H1 (cell line): ENCODE measurements at regions not wholly inside any gene's neighbourhood (a gene's known extent, or its start where the extent isn't known, plus 50 kb on each side); places are given as distances from the start of the nearest gene placed in this dataset.

Experiments used
- CTCF ChIA-PET: fragments of 300-600 bp; sonication (Branson Sonifier 250); formaldehyde crosslinking; loops from one replicate; lab custom pipeline; 2021; ENCODE audit not compliant: partially characterized antibody; lab: Charles Lee
- POLR2A ChIA-PET: fragments of 300-600 bp; sonication (Branson Sonifier 250); formaldehyde crosslinking; loops from one replicate; lab custom pipeline; 2021; ENCODE audit warnings: inconsistent platforms; ENCODE audit not compliant: partially characterized antibody; lab: Charles Lee
- DNase-seq, 2 experiments: peaks; one replicate each; pipeline versions ENCODE4 v3.0.0 to v3.0.0-alpha.2; 2010 to 2022; ENCODE audit warnings: low spot score in 2 of 2, low read depth in 1 of 2, mixed read lengths in 1 of 2
- FAIRE-seq: peaks from 2 replicates; lab custom pipeline; 2011; peaks lifted over from hg19 to GRCh38; lab: Jason Lieb, UNC
- H2AFZ ChIP-seq: 2 replicates; pipeline ENCODE4 v1.8.1; 2012; ENCODE audit warnings: low read length, inconsistent platforms
- H2AK5ac ChIP-seq: 2 replicates; pipeline ENCODE4 v1.6.1; 2013; ENCODE audit warnings: low read depth, low read length
- H2BK120ac ChIP-seq: replicated peaks from 2 replicates; pipeline ENCODE3; 2013; ENCODE audit warnings: low read depth, low read length, inconsistent platforms
- H2BK12ac ChIP-seq: 2 replicates; pipeline ENCODE4 v1.6.1; 2013; ENCODE audit warnings: low read depth, low read length
- H2BK15ac ChIP-seq: 2 replicates; pipeline ENCODE4 v1.6.1; 2013; ENCODE audit warnings: low read length
- H2BK20ac ChIP-seq: 2 replicates; pipeline ENCODE4 v1.6.1; 2013; ENCODE audit warnings: low read length
- H2BK5ac ChIP-seq: 2 replicates; pipeline ENCODE4 v1.6.1; 2013; ENCODE audit warnings: low read depth, low read length
- H3K14ac ChIP-seq: 2 replicates; pipeline ENCODE4 v1.6.1; 2013; ENCODE audit warnings: inconsistent platforms; ENCODE audit not compliant: insufficient read length
- H3K18ac ChIP-seq: 2 replicates; pipeline ENCODE4 v1.6.1; 2013; ENCODE audit warnings: low read length; ENCODE audit errors: extremely low read depth
- H3K23ac ChIP-seq: 2 replicates; pipeline ENCODE4 v1.6.1; 2013; ENCODE audit warnings: inconsistent platforms; ENCODE audit not compliant: insufficient read length
- H3K23me2 ChIP-seq: 2 replicates; pipeline ENCODE4 v1.6.1; 2013; ENCODE audit warnings: low read depth, low read length
- H3K27ac ChIP-seq: 2 replicates; pipeline ENCODE4 v1.6.1; 2011; ENCODE audit warnings: low read depth, low read length, inconsistent platforms
- H3K27me3 ChIP-seq, 4 experiments: replicated peaks in 1 of 4; 1 replicate in 1 of 4; 2 replicates in 3 of 4; pipeline versions ENCODE4 v1.6.1 to v1.8.1; 2011 to 2013; ENCODE audit warnings: low read length in 3 of 4, mild to moderate bottlenecking in 3 of 4, inconsistent platforms in 2 of 4, mixed read lengths in 2 of 4, moderate library complexity in 1 of 4; ENCODE audit not compliant: control insufficient read depth in 3 of 4, insufficient read depth in 3 of 4; ENCODE audit errors: extremely low read depth in 1 of 4
- H3K36me3 ChIP-seq, 4 experiments: 2 replicates each; pipeline versions ENCODE4 v1.6.1 to v1.8.1; 2011 to 2013; ENCODE audit warnings: mild to moderate bottlenecking in 4 of 4, low read length in 3 of 4, moderate library complexity in 2 of 4, control low read depth in 1 of 4, inconsistent platforms in 1 of 4; ENCODE audit not compliant: insufficient read depth in 4 of 4, control insufficient read depth in 2 of 4
- H3K4ac ChIP-seq: replicated peaks from 2 replicates; pipeline ENCODE3; 2013; ENCODE audit warnings: low read length, low read depth, mixed read lengths, inconsistent platforms; ENCODE audit not compliant: insufficient read length
- H3K4me1 ChIP-seq, 4 experiments: replicated peaks in 1 of 4; 1 replicate in 1 of 4; 2 replicates in 3 of 4; pipeline versions ENCODE4 v1.6.1 to v1.8.1; 2011 to 2013; ENCODE audit warnings: low read length in 3 of 4, inconsistent platforms in 2 of 4, mixed read lengths in 1 of 4; ENCODE audit not compliant: insufficient read depth in 4 of 4, control insufficient read depth in 3 of 4
- H3K4me2 ChIP-seq, 2 experiments: 2 replicates each; pipeline versions ENCODE4 v1.6.1 to v1.8.1; 2011 to 2013; ENCODE audit warnings: low read depth in 2 of 2, low read length in 2 of 2, control low read depth in 1 of 2, inconsistent platforms in 1 of 2, mild to moderate bottlenecking in 1 of 2; ENCODE audit not compliant: insufficient read depth in 1 of 2
- H3K4me3 ChIP-seq, 4 experiments: fragments of 200-600, 300-600 bp in 1 of 4; sonication (generic), shearing (Covaris generic), sonication (Bioruptor Twin) in 1 of 4; 2 replicates each; pipeline versions ENCODE4 v1.5.1 to v1.8.1; 2011 to 2016; ENCODE audit warnings: low read length in 4 of 4, low read depth in 3 of 4, control low read depth in 2 of 4, inconsistent platforms in 2 of 4, mild to moderate bottlenecking in 2 of 4, mixed read lengths in 1 of 4, moderate library complexity in 1 of 4; ENCODE audit not compliant: insufficient read depth in 2 of 4; ENCODE audit errors: extremely low read depth in 1 of 4
- H3K56ac ChIP-seq: replicated peaks from 2 replicates; pipeline ENCODE3; 2013; ENCODE audit warnings: low read depth, mild to moderate bottlenecking, mixed read lengths, low read length, inconsistent platforms; ENCODE audit not compliant: insufficient read length
- H3K79me1 ChIP-seq: 2 replicates; pipeline ENCODE4 v1.6.1; 2013; ENCODE audit warnings: low read depth, low read length, control low read depth
- H3K79me2 ChIP-seq, 2 experiments: 2 replicates each; pipeline versions ENCODE4 v1.6.1 to v1.8.1; 2012 to 2013; ENCODE audit warnings: low read length in 2 of 2, mild to moderate bottlenecking in 2 of 2, inconsistent platforms in 1 of 2; ENCODE audit not compliant: insufficient read depth in 2 of 2, control insufficient read depth in 1 of 2
- H3K9ac ChIP-seq, 4 experiments: replicated peaks in 1 of 4; 1 replicate in 1 of 4; 2 replicates in 3 of 4; pipeline versions ENCODE4 v1.6.1 to v1.8.1; 2011 to 2013; ENCODE audit warnings: low read depth in 3 of 4, low read length in 3 of 4, control low read depth in 2 of 4, mild to moderate bottlenecking in 2 of 4, moderate library complexity in 2 of 4, inconsistent platforms in 1 of 4; ENCODE audit errors: extremely low read depth in 1 of 4
- H3K9me3 ChIP-seq, 2 experiments: 2 replicates each; pipeline versions ENCODE4 v1.6.1 to v1.8.1; 2012 to 2013; ENCODE audit warnings: mild to moderate bottlenecking in 2 of 2, moderate library complexity in 2 of 2, control low read depth in 1 of 2, inconsistent platforms in 1 of 2, low read depth in 1 of 2, low read length in 1 of 2, mixed read lengths in 1 of 2; ENCODE audit not compliant: insufficient read depth in 2 of 2
- H4K20me1 ChIP-seq, 2 experiments: replicated peaks in 1 of 2; 2 replicates each; pipeline versions ENCODE3 to v1.8.1; 2011 to 2013; ENCODE audit warnings: inconsistent platforms in 2 of 2, low read length in 2 of 2, mild to moderate bottlenecking in 1 of 2; ENCODE audit not compliant: insufficient read depth in 2 of 2, control insufficient read depth in 1 of 2
- H4K5ac ChIP-seq: 2 replicates; pipeline ENCODE4 v1.6.1; 2013; ENCODE audit warnings: low read length, low read depth, mixed read lengths, inconsistent platforms; ENCODE audit not compliant: insufficient read length
- H4K8ac ChIP-seq: 2 replicates; pipeline ENCODE4 v1.8.0; 2013; ENCODE audit warnings: mild to moderate bottlenecking, moderate library complexity, low read length, inconsistent platforms; ENCODE audit not compliant: insufficient read depth; ENCODE audit errors: extremely low read depth
- H4K91ac ChIP-seq: replicated peaks from 2 replicates; pipeline ENCODE3; 2013; ENCODE audit warnings: low read length, mixed read lengths, inconsistent platforms; ENCODE audit not compliant: insufficient read length
- BCL11A ChIP-seq, 2 experiments: IDR thresholded peaks; one replicate each; pipeline ENCODE4 v1.6.1; 2011; ENCODE audit warnings: low read depth in 2 of 2, low read length in 2 of 2, mild to moderate bottlenecking in 2 of 2
- KDM4A ChIP-seq: IDR thresholded peaks from one replicate; pipeline ENCODE4 v1.7.1; 2012; ENCODE audit warnings: low read depth, mild to moderate bottlenecking, moderate library complexity, low read length, inconsistent platforms; ENCODE audit not compliant: severe bottlenecking
- NRF1 ChIP-seq: IDR thresholded peaks from 2 replicates; pipeline ENCODE4 v1.6.1; 2011; ENCODE audit warnings: mild to moderate bottlenecking, low read depth, low read length, improper control_type of control experiment
- SIX5 ChIP-seq: IDR thresholded peaks from 2 replicates; pipeline ENCODE4 v1.6.1; 2011; ENCODE audit warnings: mild to moderate bottlenecking, low read depth, low read length
- TAF7 ChIP-seq: optimal IDR thresholded peaks from 2 replicates; pipeline ENCODE3; 2011; ENCODE audit warnings: low read depth, mild to moderate bottlenecking, inconsistent platforms, low read length, moderate library complexity, borderline replicate concordance
- TEAD4 ChIP-seq: IDR thresholded peaks from 2 replicates; pipeline ENCODE4 v1.6.1; 2012; ENCODE audit warnings: low read depth, low read length, inconsistent platforms, mixed read lengths
- YY1 ChIP-seq: IDR thresholded peaks from 2 replicates; pipeline ENCODE4 v1.6.1; 2011; ENCODE audit warnings: low read depth, mild to moderate bottlenecking, low read length
- ZNF274 ChIP-seq: IDR thresholded peaks from 2 replicates; pipeline ENCODE4 v1.7.0; 2012; ENCODE audit warnings: low read length, borderline replicate concordance; ENCODE audit errors: extremely low read depth
- WGBS, 2 experiments: shearing (Covaris generic) in 1 of 2; methylation state at CpG; one replicate each; pipeline versions ENCODE4 v1.1.6 to v1.1.7; 2013 to 2015; ENCODE audit warnings: low lambda C conversion rate in 2 of 2, mixed read lengths in 2 of 2, inconsistent platforms in 1 of 2, low coverage in 1 of 2, missing lambda C conversion rate in 1 of 2; ENCODE audit not compliant: insufficient replicate concordance in 2 of 2, insufficient coverage in 1 of 2, insufficient read length in 1 of 2; ENCODE audit errors: extremely low coverage in 1 of 2, missing lambda C conversion rate in 1 of 2; 5-methylcytosine and 5-hydroxymethylcytosine counted together

DNA sequence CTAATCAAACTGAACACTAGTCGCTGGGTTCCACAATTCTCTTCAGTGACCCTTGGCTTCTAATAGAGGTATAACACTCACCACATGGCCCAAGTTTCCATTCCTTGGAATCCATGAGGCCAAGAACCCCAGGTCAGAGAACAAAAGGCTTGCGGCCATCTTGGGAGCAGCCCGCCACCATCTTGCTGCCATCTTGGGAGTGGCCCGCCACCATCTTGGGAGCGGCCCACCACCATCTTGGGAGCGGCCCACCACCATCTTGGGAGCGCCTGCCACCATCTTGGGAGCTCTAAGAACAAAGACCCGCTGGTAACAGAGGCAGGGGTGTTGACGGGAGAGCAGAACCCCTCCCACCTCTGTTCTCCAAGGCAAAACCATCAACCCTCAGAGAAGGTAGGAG lies 493.4 kb downstream of the MATN1 start:
- ChIA-PET POLR2A (no interaction called here), CTCF (interaction anchor here (0.7 to 2.7 kb wide), 6 partner anchors 10 to 150 kb away, joined by 3 to 9 read pairs (median 3); no protein-coding TSS in a partner anchor)
- Histone ChIP-seq H2BK12ac (no peak overlapping the region), H4K91ac (no peak overlapping the region), H3K79me2 (no peaks in the 10 kb centered on the region), H3K56ac (no peak overlapping the region), H2BK15ac (no peak overlapping the region), H3K23ac (no peak overlapping the region), H2BK120ac (no peak overlapping the region), H2BK5ac (no peak overlapping the region), H3K9me3 (no peaks in the 10 kb centered on the region), H3K27me3 (no peaks in the 10 kb centered on the region), H3K9ac (no peak overlapping the region), H4K8ac (no peak overlapping the region), H3K4me2 (no peak overlapping the region), H3K4me1 (no peaks in the 10 kb centered on the region), H2AK5ac (no peak overlapping the region), H4K5ac (no peak overlapping the region), H3K4me3 (no peak overlapping the region), H2AFZ (no peak overlapping the region), H3K23me2 (no peaks in the 10 kb centered on the region), H3K18ac (no peak overlapping the region), H2BK20ac (no peak overlapping the region), H3K4ac (no peak overlapping the region), H4K20me1 (no peaks in the 10 kb centered on the region), H3K79me1 (no peaks in the 10 kb centered on the region), H3K27ac (no peak overlapping the region), H3K36me3 (no peaks in the 10 kb centered on the region), H3K14ac (no peak overlapping the region)
- TF ChIP-seq YY1 (peak; percentile 70), TAF7 (no peak), KDM4A (no peak), ZNF274 (no peak), SIX5 (no peak), TEAD4 (no peak), BCL11A (IDR thresholded peaks at IDR 0.05; ENCODE audit: low read depth in 2 of 2, low read length in 2 of 2) (no peak), NRF1 (no peak)
- FAIRE-seq = no peak
- 93% methylated on average over 6 of the region's 9 CpGs; no CpG with 5 or more reads in 1 of the 2 experiments for WGBS, 2 experiments
- no peak for DNase-seq
